DOHH2 (cell line): ENCODE measurements at regions not wholly inside any gene's neighbourhood (a gene's known extent, or its start where the extent isn't known, plus 50 kb on each side); places are given as distances from the start of the nearest gene placed in this dataset.

ENCODE experiments used
- H3F3A ChIP-seq: fragments of 200-600 bp; sonication (generic), shearing (Covaris generic); 2 replicates; pipeline ENCODE4 v1.6.0; 2016; ENCODE audit warnings: antibody characterized with exemption, mild to moderate bottlenecking; ENCODE audit not compliant: control insufficient read depth, insufficient read depth
- H3K27ac ChIP-seq: fragments of 200-600 bp; sonication (generic); 2 replicates; pipeline ENCODE4 v1.5.1; 2014; ENCODE audit warnings: low read depth, mild to moderate bottlenecking, low read length, moderate library complexity
- H3K27me3 ChIP-seq: fragments of 200-600 bp; sonication (generic); 2 replicates; pipeline ENCODE4 v1.6.1; 2014; ENCODE audit warnings: mild to moderate bottlenecking, low read length, mixed read lengths; ENCODE audit not compliant: control insufficient read depth
- H3K36me3 ChIP-seq: fragments of 200-600 bp; sonication (generic); 2 replicates; pipeline ENCODE4 v1.6.1; 2014; ENCODE audit warnings: mild to moderate bottlenecking, low read length, moderate library complexity, mixed read lengths; ENCODE audit not compliant: control insufficient read depth
- H3K4me1 ChIP-seq: fragments of 200-600 bp; sonication (generic); 2 replicates; pipeline ENCODE4 v1.6.1; 2014; ENCODE audit warnings: mild to moderate bottlenecking, low read length, mixed read lengths; ENCODE audit not compliant: control insufficient read depth
- H3K4me2 ChIP-seq: fragments of 200-600 bp; sonication (generic); 2 replicates; pipeline ENCODE4 v1.6.0; 2014; ENCODE audit warnings: mild to moderate bottlenecking, low read length, moderate library complexity
- H3K4me3 ChIP-seq: fragments of 200-600 bp; sonication (generic); 2 replicates; pipeline ENCODE4 v1.5.1; 2014; ENCODE audit warnings: mild to moderate bottlenecking, low read length, mixed read lengths
- H3K79me2 ChIP-seq: fragments of 200-600 bp; sonication (generic); 2 replicates; pipeline ENCODE4 v1.6.1; 2014; ENCODE audit warnings: mild to moderate bottlenecking, low read length, mixed read lengths; ENCODE audit not compliant: control insufficient read depth
- H3K9me2 ChIP-seq: fragments of 200-600 bp; sonication (generic); replicated peaks from 2 replicates; pipeline ENCODE4 v1.6.1; 2014; ENCODE audit warnings: mild to moderate bottlenecking, low read length, mixed read lengths; ENCODE audit not compliant: control insufficient read depth
- H3K9me3 ChIP-seq: fragments of 200-600 bp; sonication (generic); 2 replicates; pipeline ENCODE4 v1.6.1; 2014; ENCODE audit warnings: antibody characterized with exemption, low read length, mixed read lengths; ENCODE audit not compliant: control insufficient read depth, insufficient read depth
- H4K20me1 ChIP-seq: fragments of 200-600 bp; sonication (generic); 2 replicates; pipeline ENCODE4 v1.6.0; 2014; ENCODE audit warnings: low read depth, mild to moderate bottlenecking, antibody characterized with exemption, low read length, moderate library complexity; ENCODE audit not compliant: control insufficient read depth, insufficient read depth
- EZH2phosphoT487 ChIP-seq: fragments of 200-600 bp; sonication (generic); IDR thresholded peaks from 2 replicates; pipeline ENCODE4 v1.6.1; 2017; ENCODE audit warnings: borderline replicate concordance, mild to moderate bottlenecking, antibody characterized with exemption, low read length, moderate library complexity, mixed read lengths
- TF ChIP-seq, protein P1 (sequence below): fragments of 200-600 bp; sonication (generic); IDR thresholded peaks from one replicate; pipeline ENCODE4 v1.5.1; 2014; ENCODE audit warnings: antibody characterized with exemption, mild to moderate bottlenecking, low read depth, low read length; ENCODE audit not compliant: poor library complexity, severe bottlenecking

GRCh38 chr5:85646036-85646435 is 971.7 kb upstream of the COX7C start:
- Histone ChIP-seq H3K9me2 (no peaks in the 10 kb centered on the region), H4K20me1 (no peaks in the 10 kb centered on the region), H3K4me3 (no peak overlapping the region), H3K27ac (no peak overlapping the region), H3F3A (no peaks in the 10 kb centered on the region), H3K36me3 (no peaks in the 10 kb centered on the region), H3K9me3 (no peaks in the 10 kb centered on the region), H3K79me2 (no peaks in the 10 kb centered on the region), H3K27me3 (no peaks in the 10 kb centered on the region), H3K4me1 (no peaks in the 10 kb centered on the region), H3K4me2 (no peak overlapping the region)
- TF ChIP-seq, protein P1, sequence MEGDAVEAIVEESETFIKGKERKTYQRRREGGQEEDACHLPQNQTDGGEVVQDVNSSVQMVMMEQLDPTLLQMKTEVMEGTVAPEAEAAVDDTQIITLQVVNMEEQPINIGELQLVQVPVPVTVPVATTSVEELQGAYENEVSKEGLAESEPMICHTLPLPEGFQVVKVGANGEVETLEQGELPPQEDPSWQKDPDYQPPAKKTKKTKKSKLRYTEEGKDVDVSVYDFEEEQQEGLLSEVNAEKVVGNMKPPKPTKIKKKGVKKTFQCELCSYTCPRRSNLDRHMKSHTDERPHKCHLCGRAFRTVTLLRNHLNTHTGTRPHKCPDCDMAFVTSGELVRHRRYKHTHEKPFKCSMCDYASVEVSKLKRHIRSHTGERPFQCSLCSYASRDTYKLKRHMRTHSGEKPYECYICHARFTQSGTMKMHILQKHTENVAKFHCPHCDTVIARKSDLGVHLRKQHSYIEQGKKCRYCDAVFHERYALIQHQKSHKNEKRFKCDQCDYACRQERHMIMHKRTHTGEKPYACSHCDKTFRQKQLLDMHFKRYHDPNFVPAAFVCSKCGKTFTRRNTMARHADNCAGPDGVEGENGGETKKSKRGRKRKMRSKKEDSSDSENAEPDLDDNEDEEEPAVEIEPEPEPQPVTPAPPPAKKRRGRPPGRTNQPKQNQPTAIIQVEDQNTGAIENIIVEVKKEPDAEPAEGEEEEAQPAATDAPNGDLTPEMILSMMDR = no peak
- no peak for TF ChIP-seq EZH2phosphoT487

- H3K9me3 ChIP-seq = no peaks in the 10 kb centered on the region
- H3K4me1 ChIP-seq = no peaks in the 10 kb centered on the region
- H3K27ac ChIP-seq = no peak overlapping the region
- no peak overlapping the region for H3K4me2 ChIP-seq
- no peak for TF ChIP-seq EZH2phosphoT487
- TF ChIP-seq, protein P1 = no peak
- no peaks in the 10 kb centered on the region for H3K36me3 ChIP-seq
- H3K9me2 ChIP-seq = no peaks in the 10 kb centered on the region
- H3K79me2 ChIP-seq = no peaks in the 10 kb centered on the region
- H3K27me3 ChIP-seq = no peaks in the 10 kb centered on the region
- H4K20me1 ChIP-seq = no peaks in the 10 kb centered on the region
- no peak overlapping the region for H3K4me3 ChIP-seq
- no peaks in the 10 kb centered on the region for H3F3A ChIP-seq
Observed at GRCh38 chr5:85646641-85647040, 971.1 kb upstream of the COX7C start.

DNA sequence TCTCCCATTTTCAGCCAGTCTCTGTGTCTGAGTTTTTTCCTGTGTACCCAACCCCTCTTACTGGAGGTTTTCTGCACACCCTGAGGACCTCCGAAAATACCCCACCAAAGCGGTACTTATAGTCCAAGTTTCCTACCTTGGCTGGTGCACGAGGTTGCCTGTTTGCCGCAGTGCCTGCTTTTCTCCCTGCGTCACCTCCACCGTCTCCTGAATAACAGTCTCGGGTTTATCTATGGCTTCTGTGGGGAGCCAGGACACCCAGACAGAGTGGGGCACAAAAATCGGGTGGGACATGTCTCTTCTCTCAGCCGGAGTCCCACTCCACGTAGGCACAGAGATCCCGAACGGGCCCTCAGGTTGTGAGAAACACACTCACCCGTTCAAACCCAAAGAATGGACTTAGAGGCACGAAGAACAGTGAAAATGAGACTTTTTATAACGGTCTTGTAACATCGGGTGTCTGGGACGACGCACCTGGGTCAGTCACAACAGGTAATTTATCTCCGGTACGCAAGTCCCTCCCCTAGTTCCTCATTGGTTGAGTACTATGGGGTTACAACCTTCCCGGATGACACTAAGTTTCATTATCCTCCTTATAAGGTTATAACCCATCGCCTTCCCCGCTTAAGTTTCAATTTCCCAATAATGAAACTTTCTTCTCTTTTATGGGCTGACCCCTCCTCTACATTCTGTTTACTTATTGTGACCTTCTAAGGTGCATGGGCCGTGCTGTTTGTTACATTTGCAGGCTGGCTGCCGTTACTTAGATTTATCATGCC is 970.2 kb upstream of the COX7C start:
- no peaks in the 10 kb centered on the region for H3K27me3 ChIP-seq
- H3K36me3 ChIP-seq = no peaks in the 10 kb centered on the region
- H3K4me3 ChIP-seq = no peak overlapping the region
- H4K20me1 ChIP-seq = no peaks in the 10 kb centered on the region
- H3K4me1 ChIP-seq = no peaks in the 10 kb centered on the region
- no peaks in the 10 kb centered on the region for H3K9me3 ChIP-seq
- no peak overlapping the region for H3K27ac ChIP-seq
- H3K9me2 ChIP-seq = no peaks in the 10 kb centered on the region
- H3F3A ChIP-seq = no peaks in the 10 kb centered on the region
- no peak for TF ChIP-seq EZH2phosphoT487
- TF ChIP-seq, protein P1 = no peak
- no peak overlapping the region for H3K4me2 ChIP-seq
- no peaks in the 10 kb centered on the region for H3K79me2 ChIP-seq
